GM21576 (cell line): ENCODE measurements at regions not wholly inside any gene's neighbourhood (a gene's known extent, or its start where the extent isn't known, plus 50 kb on each side); places are given as distances from the start of the nearest gene placed in this dataset.
A peak's percentile ranks its signal among the peaks of the same experiment; 100 is the strongest.
"Not testable (repeated sequence)": the region's sequence is repeated elsewhere in the genome, so short reads cannot be mapped to it uniquely, and the experiment has no call there.

Source experiments
- ATAC-seq: cut with Tn5 transposase; IDR thresholded peaks from one replicate; pipeline ENCODE4 v1.9.1; 2021; ENCODE audit warnings: mild to moderate bottlenecking, moderate library complexity; ENCODE audit not compliant: unreplicated experiment

- ATAC-seq: not testable (repeated sequence)
These were observed 4428.0 kb upstream of the TPTE start for GRCh38 chr21:6093419-6093818.

DNA sequence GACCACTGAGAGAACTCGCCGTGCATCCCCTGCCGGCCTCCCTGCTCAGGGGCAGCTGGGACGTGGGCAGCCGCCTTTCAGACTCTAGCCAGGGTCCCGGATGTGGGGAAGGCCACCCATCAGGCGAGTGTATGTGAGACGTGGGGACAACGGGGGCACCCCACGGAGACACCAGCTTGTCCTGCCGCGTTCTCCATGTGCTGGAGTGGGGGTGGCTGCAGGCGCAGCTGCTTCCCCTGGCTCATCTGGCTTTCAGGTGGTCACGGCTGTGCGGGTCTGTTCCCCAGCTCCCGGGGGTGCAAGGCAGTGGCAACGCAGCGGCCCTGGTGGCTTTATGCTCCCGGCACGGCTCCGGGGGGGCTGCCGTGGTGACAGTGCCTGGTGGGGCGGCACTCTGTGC, 4427.5 kb upstream of the TPTE start:
- ATAC-seq: not testable (repeated sequence)

GRCh38 chr21:6095304-6095703, 4426.1 kb upstream of the TPTE start:
- ATAC-seq: not testable (repeated sequence)

GRCh38 chr21:6096560-6097424, 4424.6 kb upstream of the TPTE start:
- not testable (repeated sequence) for ATAC-seq

GRCh38 chr21:6097736-6098135, 4423.6 kb upstream of the TPTE start:
- ATAC-seq: not testable (repeated sequence)

- not testable (repeated sequence) for ATAC-seq
These were observed 4423.0 kb upstream of the TPTE start for GRCh38 chr21:6098191-6098935.

- not testable (repeated sequence) for ATAC-seq
These were observed 4419.8 kb upstream of the TPTE start for GRCh38 chr21:6101588-6101987.

DNA sequence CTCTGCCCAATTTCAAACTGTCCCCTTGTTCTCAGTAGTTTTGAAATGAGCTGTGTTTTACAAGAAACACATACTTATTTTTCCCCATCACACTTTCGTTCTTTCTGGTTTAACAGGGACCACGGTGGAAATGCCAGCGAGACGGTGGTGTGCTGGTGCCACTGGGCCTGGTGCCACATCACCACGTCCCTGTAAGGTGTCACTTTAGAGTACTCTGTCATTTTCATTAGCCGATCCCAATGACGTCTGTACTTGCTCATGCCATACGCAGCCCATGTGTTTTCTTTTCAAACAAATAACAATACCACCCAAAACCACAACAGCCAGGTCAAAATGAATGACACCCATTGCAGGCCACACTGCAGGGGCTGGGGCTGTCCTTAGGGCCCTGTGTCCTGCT, 4416.8 kb upstream of the TPTE start:
- not testable (repeated sequence) for ATAC-seq

GRCh38 chr21:6106686-6107567, 4414.5 kb upstream of the TPTE start:
- not testable (repeated sequence) for ATAC-seq

DNA sequence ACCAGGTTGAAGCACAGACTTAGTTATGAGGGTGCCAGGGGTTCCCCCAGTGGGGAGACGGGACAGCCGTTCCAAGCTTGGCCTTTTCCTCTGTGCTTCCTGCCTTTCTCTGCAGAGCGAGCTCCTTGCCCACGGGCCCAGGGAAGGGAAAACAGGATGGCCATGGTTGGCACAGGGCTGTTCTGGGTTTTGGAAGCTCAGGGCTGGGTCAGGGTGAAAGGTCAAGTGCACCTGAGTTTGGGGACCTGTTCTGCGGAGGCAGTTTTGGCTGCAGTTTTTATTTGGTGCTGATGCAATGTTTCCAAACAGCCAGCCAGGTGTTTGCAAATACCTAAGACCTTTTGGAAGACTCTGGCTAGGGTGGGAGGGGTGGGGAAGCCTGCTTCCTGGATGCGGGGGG, 4412.5 kb upstream of the TPTE start:
- ATAC-seq: not testable (repeated sequence)

GRCh38 chr21:6109774-6110173, 4411.6 kb upstream of the TPTE start:
- ATAC-seq: not testable (repeated sequence)

GRCh38 chr21:6110716-6111343, 4410.6 kb upstream of the TPTE start:
- ATAC-seq: peak; percentile 75

DNA sequence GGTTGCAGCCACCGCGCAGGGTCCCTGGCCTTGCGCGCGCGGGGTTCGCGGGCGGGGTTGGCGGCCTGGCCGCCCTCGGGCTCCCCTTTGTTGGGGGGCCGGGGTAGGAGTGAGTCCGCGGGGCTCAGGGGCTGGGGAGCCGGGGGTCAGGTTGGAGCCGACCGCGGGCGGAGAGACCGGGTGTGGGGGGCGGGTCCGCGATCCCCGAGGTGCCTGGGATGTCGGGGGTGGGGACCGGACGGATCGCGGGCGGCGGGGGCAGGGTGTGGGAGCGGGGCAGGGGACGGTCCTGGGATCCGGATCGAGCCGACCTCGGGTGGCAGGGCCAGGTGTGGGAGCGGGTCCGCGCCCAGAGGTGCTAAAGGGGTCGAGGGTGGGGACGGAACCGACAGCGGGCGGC, 4410.0 kb upstream of the TPTE start:
- ATAC-seq: peak; percentile 3

DNA sequence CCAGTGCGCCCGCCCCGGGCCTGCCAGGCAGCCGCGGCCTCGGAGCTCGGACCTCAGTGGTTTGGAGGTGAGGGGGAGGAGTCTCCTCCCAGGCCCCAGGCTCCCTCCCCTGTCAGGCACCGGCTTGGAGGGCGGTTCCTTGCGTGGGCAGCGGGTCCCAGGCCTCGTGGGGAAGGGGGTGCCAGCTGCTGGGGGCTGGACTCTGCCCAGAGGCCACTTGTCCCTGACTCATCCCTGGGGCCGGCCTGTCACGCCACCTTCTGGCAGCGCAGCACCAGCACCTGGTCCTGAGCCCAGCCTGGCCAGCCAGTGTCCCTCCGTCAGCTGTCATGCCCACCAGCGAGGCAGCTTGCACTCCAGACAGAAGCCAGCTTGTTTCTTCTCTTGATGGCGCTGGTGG, 4403.0 kb upstream of the TPTE start:
- ATAC-seq: not testable (repeated sequence)

- not testable (repeated sequence) for ATAC-seq
These were observed 4400.5 kb upstream of the TPTE start for GRCh38 chr21:6120863-6121262.

GRCh38 chr21:6122629-6123028, 4398.8 kb upstream of the TPTE start:
- ATAC-seq: not testable (repeated sequence)

- ATAC-seq: not testable (repeated sequence)
These were observed 4398.2 kb upstream of the TPTE start for GRCh38 chr21:6123224-6123623.

GRCh38 chr21:6125549-6126240, 4395.7 kb upstream of the TPTE start:
- ATAC-seq: not testable (repeated sequence)

DNA sequence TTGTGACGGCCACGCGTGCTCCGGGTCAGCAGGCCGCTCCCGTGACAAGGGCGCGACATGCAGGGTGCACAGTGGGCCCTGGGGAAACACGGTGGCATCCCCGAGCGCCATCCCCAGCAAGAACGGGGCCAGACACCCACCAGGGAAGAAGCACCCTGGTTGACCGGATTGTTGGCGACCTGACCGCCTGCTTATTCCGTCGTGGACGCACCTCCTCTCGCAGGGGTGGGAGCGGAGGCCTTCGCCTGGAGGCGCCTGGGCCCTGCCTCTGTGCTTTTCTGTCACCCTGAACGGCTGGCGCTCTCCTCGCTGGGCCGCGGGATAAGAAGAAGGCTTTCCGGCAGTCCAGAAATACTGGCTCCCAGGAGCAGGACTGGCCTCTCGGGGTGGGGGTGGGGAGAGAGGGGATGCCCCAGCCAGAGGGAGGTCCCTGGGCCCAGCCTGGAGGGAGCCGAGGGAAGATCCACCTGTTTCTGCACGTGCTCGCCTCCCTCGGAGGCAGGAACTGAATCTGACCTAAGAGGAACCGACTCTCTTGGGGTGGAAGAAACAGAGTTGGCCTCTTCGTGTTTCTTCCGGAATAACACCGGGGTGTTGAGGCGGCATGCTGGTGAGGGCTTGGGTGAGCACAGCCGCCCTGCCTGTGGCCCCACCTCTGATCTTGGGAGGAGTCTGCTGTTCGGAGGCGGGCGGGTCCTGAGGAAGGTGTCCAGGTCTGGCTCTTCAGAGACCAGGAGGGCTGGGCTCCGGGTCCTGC, 4394.2 kb upstream of the TPTE start:
- peak; percentile 61 for ATAC-seq
